ENCODE measurements at regions not wholly inside any gene's neighbourhood (a gene's known extent, or its start where the extent isn't known, plus 50 kb on each side); places are given as distances from the start of the nearest gene placed in this dataset.

DNA sequence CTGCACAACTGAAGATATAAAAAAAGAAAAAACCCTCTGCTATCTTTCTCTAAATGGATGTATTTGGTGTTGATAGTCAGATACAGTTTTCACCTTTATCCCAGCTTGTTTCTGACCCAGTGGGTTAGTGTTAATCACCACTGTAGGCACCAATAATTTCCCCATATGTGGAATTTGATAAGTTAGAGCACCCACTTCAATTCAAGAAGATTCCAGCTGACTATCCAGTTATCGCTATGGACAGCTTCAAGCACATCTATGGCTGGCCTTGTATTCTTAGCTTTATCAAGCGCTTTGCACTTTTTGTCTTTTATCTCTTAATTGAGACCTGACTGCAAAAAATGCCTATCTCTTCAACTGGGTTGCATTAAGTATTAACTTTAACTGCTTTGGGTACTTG lies 200.4 kb downstream of the NR4A2 start:
- Histone ChIP-seq H3K36me3 (no peaks in the 10 kb centered on the region), H3K27me3 (no peaks in the 10 kb centered on the region), H3K27ac (no peak overlapping the region), H3K4me1 (no peaks in the 10 kb centered on the region), H3K9me3 (no peaks in the 10 kb centered on the region), H3K4me3 (no peak overlapping the region)
- DNase-seq: no peak
- intact Hi-C loops (cut with DNase I; ENCODE audit: low total_unique reads): no loop called here
- TF ChIP-seq, protein P1, sequence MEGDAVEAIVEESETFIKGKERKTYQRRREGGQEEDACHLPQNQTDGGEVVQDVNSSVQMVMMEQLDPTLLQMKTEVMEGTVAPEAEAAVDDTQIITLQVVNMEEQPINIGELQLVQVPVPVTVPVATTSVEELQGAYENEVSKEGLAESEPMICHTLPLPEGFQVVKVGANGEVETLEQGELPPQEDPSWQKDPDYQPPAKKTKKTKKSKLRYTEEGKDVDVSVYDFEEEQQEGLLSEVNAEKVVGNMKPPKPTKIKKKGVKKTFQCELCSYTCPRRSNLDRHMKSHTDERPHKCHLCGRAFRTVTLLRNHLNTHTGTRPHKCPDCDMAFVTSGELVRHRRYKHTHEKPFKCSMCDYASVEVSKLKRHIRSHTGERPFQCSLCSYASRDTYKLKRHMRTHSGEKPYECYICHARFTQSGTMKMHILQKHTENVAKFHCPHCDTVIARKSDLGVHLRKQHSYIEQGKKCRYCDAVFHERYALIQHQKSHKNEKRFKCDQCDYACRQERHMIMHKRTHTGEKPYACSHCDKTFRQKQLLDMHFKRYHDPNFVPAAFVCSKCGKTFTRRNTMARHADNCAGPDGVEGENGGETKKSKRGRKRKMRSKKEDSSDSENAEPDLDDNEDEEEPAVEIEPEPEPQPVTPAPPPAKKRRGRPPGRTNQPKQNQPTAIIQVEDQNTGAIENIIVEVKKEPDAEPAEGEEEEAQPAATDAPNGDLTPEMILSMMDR (IDR thresholded peaks at IDR 0.05): no peak
- no peak for TF ChIP-seq POLR2A (IDR thresholded peaks at IDR 0.05)

DNA sequence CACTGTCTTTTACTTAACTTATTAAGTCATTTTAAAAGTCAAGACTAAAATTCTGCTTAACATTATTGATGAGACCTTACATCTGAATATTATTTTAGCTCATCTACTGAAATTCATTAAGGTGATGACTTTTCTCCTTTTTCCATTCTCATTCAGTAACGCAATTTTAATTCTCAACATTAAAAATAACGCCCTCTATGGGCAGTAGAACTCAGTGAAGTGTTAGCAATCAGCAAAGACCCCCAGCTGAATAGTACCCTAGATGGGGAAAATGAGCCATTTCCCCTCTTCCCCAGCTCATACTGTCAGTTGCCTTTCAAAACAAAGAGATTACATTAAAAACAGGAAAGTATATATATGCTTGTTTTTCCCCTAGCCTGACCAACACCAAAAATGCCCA lies 203.3 kb downstream of the NR4A2 start:
- Histone ChIP-seq H3K4me3 (no peak overlapping the region), H3K27ac (no peak overlapping the region), H3K27me3 (no peaks in the 10 kb centered on the region), H3K4me1 (no peaks in the 10 kb centered on the region), H3K36me3 (no peaks in the 10 kb centered on the region), H3K9me3 (no peaks in the 10 kb centered on the region)
- intact Hi-C loops (cut with DNase I; ENCODE audit: low total_unique reads): no loop called here
- no peak for DNase-seq
- no peak for TF ChIP-seq POLR2A (IDR thresholded peaks at IDR 0.05)
- TF ChIP-seq, protein P1 (IDR thresholded peaks at IDR 0.05): no peak

DNA sequence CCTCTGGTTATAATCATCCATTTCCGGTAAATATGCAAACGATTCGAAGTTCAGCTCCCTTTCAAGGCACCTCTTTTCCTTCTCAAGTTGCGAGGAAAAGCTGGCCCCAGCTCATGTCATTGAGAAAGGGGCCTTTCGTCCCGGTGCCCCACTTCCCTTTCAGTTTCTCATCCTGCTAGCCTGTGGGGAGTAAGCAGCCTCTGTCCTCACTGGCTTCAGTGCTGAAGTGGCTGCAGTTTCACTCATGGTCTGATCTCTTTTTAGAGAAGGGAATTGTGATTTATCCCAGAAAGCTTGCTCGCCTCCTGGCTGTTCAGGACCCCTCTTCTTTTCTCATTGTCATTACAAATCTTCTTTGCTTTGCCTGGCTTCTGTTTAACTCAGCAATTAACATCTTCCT lies 207.5 kb downstream of the NR4A2 start:
- Histone ChIP-seq H3K9me3 (no peaks in the 10 kb centered on the region), H3K4me1 (no peaks in the 10 kb centered on the region), H3K4me3 (no peak overlapping the region), H3K27ac (no peak overlapping the region), H3K36me3 (no peaks in the 10 kb centered on the region), H3K27me3 (no peaks in the 10 kb centered on the region)
- no peak for DNase-seq
- intact Hi-C loops (cut with DNase I; ENCODE audit: low total_unique reads): no loop called here
- TF ChIP-seq, protein P1 (IDR thresholded peaks at IDR 0.05): no peak
- no peak for TF ChIP-seq POLR2A (IDR thresholded peaks at IDR 0.05)

DNA sequence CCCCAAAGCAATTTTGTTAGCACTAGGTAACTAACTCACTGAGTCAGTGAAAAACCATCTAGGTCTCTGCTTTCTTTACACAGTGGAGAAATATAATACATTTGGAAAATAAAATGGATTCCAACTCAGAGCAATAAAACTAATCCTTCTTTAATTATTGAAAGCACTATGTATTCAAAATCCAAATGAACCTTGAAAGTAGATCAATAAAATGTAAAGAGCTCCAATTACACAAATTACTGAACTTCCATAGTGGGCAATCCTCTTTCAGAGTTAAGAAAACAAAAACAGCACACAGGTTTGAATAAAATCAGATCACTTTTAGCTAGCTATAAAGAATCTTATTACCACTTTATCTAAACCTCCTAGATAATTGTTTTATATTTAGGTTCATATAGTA lies 208.1 kb downstream of the NR4A2 start:
- no peak for DNase-seq
- H3K4me1 ChIP-seq: no peaks in the 10 kb centered on the region
- H3K27ac ChIP-seq: no peak overlapping the region
- H3K36me3 ChIP-seq: no peaks in the 10 kb centered on the region
- no peak overlapping the region for H3K4me3 ChIP-seq
- no peaks in the 10 kb centered on the region for H3K27me3 ChIP-seq
- intact Hi-C loops (cut with DNase I; ENCODE audit: low total_unique reads): no loop called here
- no peak for TF ChIP-seq POLR2A (IDR thresholded peaks at IDR 0.05)
- TF ChIP-seq, protein P1 (IDR thresholded peaks at IDR 0.05): no peak
- H3K9me3 ChIP-seq: no peaks in the 10 kb centered on the region

DNA sequence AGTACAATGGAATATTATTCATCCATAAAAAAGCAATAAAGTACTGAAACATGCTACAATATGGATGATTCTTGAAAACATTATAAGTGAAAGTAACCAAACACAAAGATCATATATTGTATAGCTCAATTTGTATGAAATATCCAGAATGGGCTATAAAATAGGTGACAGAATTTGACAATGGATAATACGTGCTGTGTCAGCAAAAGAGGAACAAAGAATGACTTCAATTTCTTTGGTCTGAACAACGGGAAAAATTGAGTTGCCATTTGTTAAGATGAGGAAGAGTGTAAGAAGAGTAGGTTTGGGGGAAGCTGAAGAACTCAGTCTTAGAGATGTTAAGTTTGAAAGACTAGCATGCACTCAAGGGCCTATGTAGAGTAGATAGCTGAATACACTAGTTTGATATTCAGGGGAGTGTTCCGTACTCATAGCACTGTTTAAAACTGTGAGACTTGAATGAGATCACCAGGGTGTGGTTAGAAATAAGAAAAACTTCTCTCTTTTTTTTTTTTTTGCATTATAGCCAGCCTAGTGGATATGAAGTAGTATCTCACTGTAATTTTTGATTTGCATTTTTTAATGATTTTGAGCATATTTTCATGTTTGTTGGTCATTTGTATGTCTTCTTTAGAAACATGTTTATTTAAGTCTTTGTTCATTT lies 213.6 kb downstream of the NR4A2 start:
- Histone ChIP-seq H3K4me3 (no peak overlapping the region), H3K4me1 (no peaks in the 10 kb centered on the region), H3K27me3 (no peaks in the 10 kb centered on the region), H3K27ac (no peak overlapping the region), H3K9me3 (no peaks in the 10 kb centered on the region), H3K36me3 (no peaks in the 10 kb centered on the region)
- DNase-seq: no peak
- intact Hi-C loops (cut with DNase I; ENCODE audit: low total_unique reads): no loop called here
- TF ChIP-seq, protein P1 (IDR thresholded peaks at IDR 0.05): no peak
- no peak for TF ChIP-seq POLR2A (IDR thresholded peaks at IDR 0.05)
